Neural progenitor cell (in vitro differentiated cells): ENCODE measurements at regions not wholly inside any gene's neighbourhood (a gene's known extent, or its start where the extent isn't known, plus 50 kb on each side); places are given as distances from the start of the nearest gene placed in this dataset.
"Not testable (repeated sequence)": the region's sequence is repeated elsewhere in the genome, so short reads cannot be mapped to it uniquely, and the experiment has no call there.

Source experiments
- DNase-seq: peaks from one replicate; pipeline ENCODE4 v3.0.0-alpha.2; 2016; ENCODE audit warnings: low spot score
- H2AFZ ChIP-seq: fragments of 200-600 bp; sonication (generic); replicated peaks from 2 replicates; pipeline ENCODE4 v1.6.1; 2016; ENCODE audit warnings: antibody characterized with exemption
- H3F3A ChIP-seq: fragments of 200-600 bp; sonication (generic); 2 replicates; pipeline ENCODE4 v1.6.1; 2016; ENCODE audit warnings: antibody characterized with exemption, low read depth
- H3K27ac ChIP-seq: fragments of 200-600 bp; sonication (generic); 2 replicates; pipeline ENCODE4 v1.5.1; 2016; ENCODE audit warnings: mild to moderate bottlenecking
- H3K27me3 ChIP-seq: fragments of 200-600 bp; sonication (generic); 2 replicates; pipeline ENCODE4 v1.6.1; 2016; ENCODE audit warnings: mild to moderate bottlenecking, moderate library complexity
- H3K36me3 ChIP-seq: fragments of 200-600 bp; sonication (generic); 2 replicates; pipeline ENCODE4 v1.5.1; 2016
- H3K4me1 ChIP-seq: fragments of 200-600 bp; sonication (generic); 2 replicates; pipeline ENCODE4 v1.6.1; 2016; ENCODE audit warnings: mixed run types
- H3K4me2 ChIP-seq: fragments of 200-600 bp; sonication (generic); 2 replicates; pipeline ENCODE4 v1.6.1; 2016
- H3K4me3 ChIP-seq: fragments of 200-600 bp; sonication (generic); 2 replicates; pipeline ENCODE4 v1.5.1; 2016
- H3K79me2 ChIP-seq: fragments of 200-600 bp; sonication (generic); 2 replicates; pipeline ENCODE4 v1.6.1; 2016; ENCODE audit warnings: low read depth
- H3K9ac ChIP-seq: fragments of 200-600 bp; sonication (generic); 2 replicates; pipeline ENCODE4 v1.6.1; 2016
- H3K9me3 ChIP-seq: fragments of 200-600 bp; sonication (generic); 2 replicates; pipeline ENCODE4 v1.5.1; 2016; ENCODE audit warnings: low read depth
- H4K20me1 ChIP-seq: fragments of 200-600 bp; sonication (generic); 2 replicates; pipeline ENCODE4 v1.6.1; 2016; ENCODE audit warnings: low read depth
- H3K27ac Mint-ChIP-seq: 3 replicates; pipeline ENCODE4 v1.8.0; 2021; ENCODE audit warnings: mixed read lengths
- H3K27me3 Mint-ChIP-seq: 2 replicates; pipeline ENCODE4 v1.8.0; 2022; ENCODE audit warnings: low read depth, mild to moderate bottlenecking, inconsistent platforms, moderate library complexity, mixed read lengths; ENCODE audit not compliant: insufficient read depth
- H3K36me3 Mint-ChIP-seq: 3 replicates; pipeline ENCODE4 v1.8.0; 2021; ENCODE audit warnings: mixed read lengths
- H3K4me1 Mint-ChIP-seq: 3 replicates; pipeline ENCODE4 v1.8.0; 2021; ENCODE audit warnings: mixed read lengths
- H3K4me3 Mint-ChIP-seq: 3 replicates; pipeline ENCODE4 v1.8.0; 2021; ENCODE audit warnings: mild to moderate bottlenecking, moderate library complexity, mixed read lengths
- H3K9me3 Mint-ChIP-seq: 3 replicates; pipeline ENCODE4 v1.8.0; 2020; ENCODE audit warnings: mixed read lengths
- EZH2 ChIP-seq: fragments of 200-600 bp; sonication (generic); IDR thresholded peaks from 2 replicates; pipeline ENCODE4 v1.6.1; 2017; ENCODE audit warnings: antibody characterized with exemption, mild to moderate bottlenecking, moderate library complexity
- EZH2phosphoT487 ChIP-seq: fragments of 200-600 bp; sonication (generic); IDR thresholded peaks from 2 replicates; pipeline ENCODE4 v1.6.1; 2017; ENCODE audit warnings: antibody characterized with exemption
- TF ChIP-seq, protein P1 (sequence below): fragments of 200-600 bp; sonication (generic); IDR thresholded peaks from 2 replicates; pipeline ENCODE4 v1.5.1; 2017; ENCODE audit warnings: antibody characterized with exemption, mild to moderate bottlenecking

DNA sequence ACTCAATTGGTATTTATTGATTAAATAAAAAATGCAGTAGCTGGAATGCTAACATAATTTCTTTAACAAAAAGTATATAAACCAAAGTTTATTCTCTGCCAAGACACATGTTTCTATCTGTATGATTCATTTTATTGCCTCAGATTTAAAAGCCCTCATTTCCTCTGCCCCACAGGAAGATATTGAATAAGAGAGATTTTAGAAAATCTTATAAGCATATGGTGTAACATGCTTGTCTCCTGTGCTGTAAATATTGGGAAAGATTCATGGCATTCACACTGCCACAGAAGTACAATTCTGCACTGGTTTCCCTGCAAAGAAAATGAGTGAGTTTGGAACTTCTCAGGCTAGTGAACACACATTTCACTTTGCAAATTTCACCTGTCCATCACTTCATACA is 134.9 kb upstream of the FBXL7 start:
- H3K4me1 ChIP-seq = no peaks in the 10 kb centered on the region
- Mint-ChIP-seq H3K27ac (peak overlapping the region; percentile 9), H3K27me3 (no peaks in the 10 kb centered on the region), H3K4me3 (no peak overlapping the region), H3K9me3 (peaks cover 5% of the 10 kb centered on the region), H3K4me1 (peaks cover 38% of the 10 kb centered on the region), H3K36me3 (no peaks in the 10 kb centered on the region)
- H3K9ac ChIP-seq = no peak overlapping the region
- no peaks in the 10 kb centered on the region for H3K9me3 ChIP-seq
- H3K27me3 ChIP-seq = no peaks in the 10 kb centered on the region
- no peaks in the 10 kb centered on the region for H4K20me1 ChIP-seq
- H3K4me3 ChIP-seq = no peak overlapping the region
- H2AFZ ChIP-seq = no peak overlapping the region
- H3F3A ChIP-seq = no peaks in the 10 kb centered on the region
- no peaks in the 10 kb centered on the region for H3K36me3 ChIP-seq
- no peak for DNase-seq
- no peak overlapping the region for H3K4me2 ChIP-seq
- TF ChIP-seq, protein P1, sequence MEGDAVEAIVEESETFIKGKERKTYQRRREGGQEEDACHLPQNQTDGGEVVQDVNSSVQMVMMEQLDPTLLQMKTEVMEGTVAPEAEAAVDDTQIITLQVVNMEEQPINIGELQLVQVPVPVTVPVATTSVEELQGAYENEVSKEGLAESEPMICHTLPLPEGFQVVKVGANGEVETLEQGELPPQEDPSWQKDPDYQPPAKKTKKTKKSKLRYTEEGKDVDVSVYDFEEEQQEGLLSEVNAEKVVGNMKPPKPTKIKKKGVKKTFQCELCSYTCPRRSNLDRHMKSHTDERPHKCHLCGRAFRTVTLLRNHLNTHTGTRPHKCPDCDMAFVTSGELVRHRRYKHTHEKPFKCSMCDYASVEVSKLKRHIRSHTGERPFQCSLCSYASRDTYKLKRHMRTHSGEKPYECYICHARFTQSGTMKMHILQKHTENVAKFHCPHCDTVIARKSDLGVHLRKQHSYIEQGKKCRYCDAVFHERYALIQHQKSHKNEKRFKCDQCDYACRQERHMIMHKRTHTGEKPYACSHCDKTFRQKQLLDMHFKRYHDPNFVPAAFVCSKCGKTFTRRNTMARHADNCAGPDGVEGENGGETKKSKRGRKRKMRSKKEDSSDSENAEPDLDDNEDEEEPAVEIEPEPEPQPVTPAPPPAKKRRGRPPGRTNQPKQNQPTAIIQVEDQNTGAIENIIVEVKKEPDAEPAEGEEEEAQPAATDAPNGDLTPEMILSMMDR = no peak
- TF ChIP-seq EZH2phosphoT487 = no peak
- no peak for TF ChIP-seq EZH2
- H3K27ac ChIP-seq = no peak overlapping the region
- no peaks in the 10 kb centered on the region for H3K79me2 ChIP-seq

DNA sequence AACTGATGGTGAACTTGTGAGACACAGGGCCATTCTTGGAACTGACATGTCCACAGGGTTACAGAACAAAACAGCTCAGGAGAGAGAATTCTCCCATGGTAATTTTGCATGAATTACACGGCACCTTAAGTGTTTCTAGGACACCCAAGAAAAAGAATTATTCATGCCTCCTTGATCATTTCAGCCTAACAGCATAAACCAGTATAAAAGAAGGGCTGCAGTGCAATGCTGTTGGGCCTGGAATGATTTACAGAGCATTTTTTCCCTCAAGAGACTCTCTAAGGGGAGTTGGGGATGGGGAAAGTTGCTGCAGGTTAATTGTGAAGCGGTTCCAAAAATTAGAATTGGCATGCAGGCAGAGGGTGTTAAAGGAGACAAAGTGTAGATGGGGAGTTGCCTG is 136.4 kb upstream of the FBXL7 start:
- H3K36me3 Mint-ChIP-seq = no peaks in the 10 kb centered on the region
- Histone ChIP-seq H3K4me3 (no peak overlapping the region), H3K79me2 (no peaks in the 10 kb centered on the region), H3K27me3 (no peaks in the 10 kb centered on the region), H3K27ac (no peak overlapping the region), H3K4me1 (no peaks in the 10 kb centered on the region), H2AFZ (peak overlapping the region; percentile 69), H3K4me2 (no peak overlapping the region), H3K9me3 (no peaks in the 10 kb centered on the region), H4K20me1 (no peaks in the 10 kb centered on the region), H3K9ac (no peak overlapping the region), H3K36me3 (no peaks in the 10 kb centered on the region), H3F3A (no peaks in the 10 kb centered on the region)
- H3K9me3 Mint-ChIP-seq = peaks cover 5% of the 10 kb centered on the region
- peaks cover 38% of the 10 kb centered on the region for H3K4me1 Mint-ChIP-seq
- no peak for DNase-seq
- H3K4me3 Mint-ChIP-seq = peak overlapping the region; percentile 63
- peak overlapping the region; percentile 99 for H3K27ac Mint-ChIP-seq
- no peak for TF ChIP-seq EZH2phosphoT487
- TF ChIP-seq, protein P1 = no peak
- no peak for TF ChIP-seq EZH2
- peaks cover 2% of the 10 kb centered on the region for H3K27me3 Mint-ChIP-seq

DNA sequence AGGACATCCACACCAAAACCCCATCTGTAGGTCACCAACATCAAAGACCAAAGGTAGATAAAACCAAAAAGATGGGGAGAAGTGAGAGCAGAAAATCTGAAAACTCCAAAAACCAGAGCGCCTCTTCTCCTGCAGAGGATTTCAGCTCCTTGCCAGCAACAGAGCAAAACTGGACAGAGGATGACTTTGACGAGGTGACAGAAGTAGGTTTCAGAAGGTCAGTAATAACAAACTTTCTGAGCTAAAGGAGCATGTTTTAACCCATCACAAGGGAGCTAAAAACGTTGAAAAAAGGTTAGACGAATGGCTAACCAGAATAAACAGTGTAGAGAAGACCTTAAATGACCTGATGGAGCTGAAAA is 142.9 kb upstream of the FBXL7 start:
- H3K27me3 Mint-ChIP-seq, H3K36me3 Mint-ChIP-seq, H3K9me3 Mint-ChIP-seq, H3K9me3 ChIP-seq, H2AFZ ChIP-seq, H3F3A ChIP-seq, H3K27ac Mint-ChIP-seq, H3K27me3 ChIP-seq, H3K4me3 Mint-ChIP-seq, H3K4me1 Mint-ChIP-seq, H3K9ac ChIP-seq, H4K20me1 ChIP-seq, H3K4me2 ChIP-seq, H3K79me2 ChIP-seq, H3K36me3 ChIP-seq, H3K4me3 ChIP-seq, DNase-seq, H3K4me1 ChIP-seq, H3K27ac ChIP-seq: not testable (repeated sequence)

DNA sequence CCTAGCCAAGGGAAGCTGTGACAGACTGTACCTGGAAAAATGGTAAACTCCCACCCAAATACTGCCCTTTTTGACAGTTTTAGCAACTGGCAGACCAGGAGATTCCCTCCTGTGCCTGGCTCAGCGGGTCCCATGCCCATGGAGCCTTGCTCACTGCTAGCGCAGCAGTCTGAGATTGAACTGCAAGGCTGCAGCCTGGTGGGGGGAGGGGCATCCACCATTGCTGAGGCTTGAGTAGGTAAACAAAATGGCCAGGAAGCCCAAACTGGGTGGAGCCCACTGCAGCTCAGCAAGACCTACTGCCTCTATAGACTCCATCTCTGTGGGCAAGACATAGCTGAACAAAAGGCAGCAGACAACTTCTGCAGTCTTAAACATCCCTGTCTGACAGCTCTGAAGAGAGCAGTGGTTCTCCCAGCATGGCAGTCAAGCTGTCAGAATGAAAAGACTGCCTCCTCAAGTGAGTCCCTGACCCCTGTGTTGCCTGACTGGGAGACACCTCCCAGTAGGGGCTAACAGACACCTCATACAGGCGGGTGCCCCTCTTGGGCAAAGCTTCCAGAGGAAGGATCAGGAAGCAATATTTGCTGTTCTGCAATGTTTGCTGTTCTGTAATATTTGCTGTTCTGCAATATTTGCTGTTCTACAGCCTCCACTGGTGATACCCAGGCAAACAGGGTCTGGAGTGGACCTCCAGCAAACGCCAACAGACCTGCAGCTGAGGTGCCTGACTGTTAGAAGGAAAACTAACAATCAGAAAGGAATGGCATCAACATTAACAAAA is 143.5 kb upstream of the FBXL7 start:
- not testable (repeated sequence) for H3K4me2 ChIP-seq, H3K27me3 Mint-ChIP-seq, H3K36me3 Mint-ChIP-seq, H2AFZ ChIP-seq, DNase-seq, H3K9me3 Mint-ChIP-seq, H3K79me2 ChIP-seq, H3K4me3 ChIP-seq, H3K4me1 ChIP-seq, H3K27ac ChIP-seq, H3K27me3 ChIP-seq, H3K36me3 ChIP-seq, H3K27ac Mint-ChIP-seq, H3K9me3 ChIP-seq, H3K4me1 Mint-ChIP-seq, H3K4me3 Mint-ChIP-seq, H3K9ac ChIP-seq, H4K20me1 ChIP-seq, H3F3A ChIP-seq
